NT2/D1 (cell line): ENCODE measurements at regions not wholly inside any gene's neighbourhood (a gene's known extent, or its start where the extent isn't known, plus 50 kb on each side); places are given as distances from the start of the nearest gene placed in this dataset.

Experiments used
- SUZ12 ChIP-seq: IDR thresholded peaks from 2 replicates; pipeline ENCODE4 v1.6.1; 2011; ENCODE audit not compliant: insufficient read length, insufficient read depth; ENCODE audit errors: extremely low read depth
- YY1 ChIP-seq: IDR thresholded peaks from 2 replicates; pipeline ENCODE4 v1.6.1; 2011; ENCODE audit not compliant: insufficient read length, insufficient read depth
- ZNF274 ChIP-seq: IDR thresholded peaks from 2 replicates; pipeline ENCODE4 v1.6.1; 2011; ENCODE audit warnings: mild to moderate bottlenecking, low read depth, low read length

DNA sequence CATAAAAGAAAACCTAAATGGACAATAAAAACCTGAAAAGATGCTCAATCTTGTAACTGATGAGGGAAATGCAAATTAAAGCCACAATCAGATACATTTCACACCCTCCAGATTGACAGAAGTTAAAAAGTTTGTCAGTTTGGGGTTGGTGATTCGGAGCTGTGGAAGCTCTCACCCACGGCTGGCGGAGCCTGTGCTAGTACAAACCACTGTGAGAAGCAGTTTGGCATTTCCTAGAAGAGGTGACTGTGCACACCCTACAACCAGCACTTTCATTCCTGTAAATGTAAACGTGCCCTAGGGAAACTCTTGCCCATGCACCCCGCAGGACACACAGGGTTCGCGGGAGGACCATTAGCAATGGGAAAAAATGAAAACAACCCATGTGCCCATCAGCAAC lies 114.1 kb downstream of the BMS1 start:
- TF ChIP-seq YY1 (no peak), ZNF274 (no peak), SUZ12 (no peak)
